SH-SY5Y (cell line): ENCODE measurements at regions not wholly inside any gene's neighbourhood (a gene's known extent, or its start where the extent isn't known, plus 50 kb on each side); places are given as distances from the start of the nearest gene placed in this dataset.

ENCODE experiments used
- GATA2 ChIP-seq: IDR thresholded peaks from 2 replicates; pipeline ENCODE4 v1.6.1; 2011; ENCODE audit warnings: mild to moderate bottlenecking, low read depth, low read length
- GATA3 ChIP-seq: IDR thresholded peaks from 2 replicates; pipeline ENCODE4 v1.6.1; 2011; ENCODE audit warnings: low read depth, mild to moderate bottlenecking, low read length, moderate library complexity

DNA sequence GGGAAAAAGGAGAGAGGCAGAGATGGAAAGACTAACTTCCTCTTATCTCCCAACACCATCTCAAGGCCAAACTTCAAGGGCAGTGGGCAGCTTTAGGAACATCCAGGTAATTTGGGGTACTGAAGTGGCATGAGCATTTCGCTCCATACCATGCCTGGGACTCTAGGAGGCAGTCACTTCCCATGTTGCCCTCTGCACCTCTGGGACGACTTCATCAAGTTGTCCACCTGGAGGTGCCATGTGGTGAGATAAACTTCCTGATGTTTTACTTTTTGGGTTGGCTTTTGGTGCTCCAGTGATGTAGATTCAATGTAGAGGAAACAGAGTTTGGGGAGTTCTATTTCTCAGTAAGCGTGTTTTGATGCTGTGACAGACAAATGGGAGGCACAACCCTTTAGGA, 56.3 kb upstream of the UPP2 start:
- TF ChIP-seq GATA2, result peak; percentile 49; the same call in 1 of the 2 replicates
- no peak for TF ChIP-seq GATA3
